Fibroblast of skin of abdomen (primary cell): ENCODE measurements at regions not wholly inside any gene's neighbourhood (a gene's known extent, or its start where the extent isn't known, plus 50 kb on each side); places are given as distances from the start of the nearest gene placed in this dataset.

Experiments used
- DNase-seq: peaks from one replicate; pipeline ENCODE4 v3.0.0-alpha.2; 2013

DNA sequence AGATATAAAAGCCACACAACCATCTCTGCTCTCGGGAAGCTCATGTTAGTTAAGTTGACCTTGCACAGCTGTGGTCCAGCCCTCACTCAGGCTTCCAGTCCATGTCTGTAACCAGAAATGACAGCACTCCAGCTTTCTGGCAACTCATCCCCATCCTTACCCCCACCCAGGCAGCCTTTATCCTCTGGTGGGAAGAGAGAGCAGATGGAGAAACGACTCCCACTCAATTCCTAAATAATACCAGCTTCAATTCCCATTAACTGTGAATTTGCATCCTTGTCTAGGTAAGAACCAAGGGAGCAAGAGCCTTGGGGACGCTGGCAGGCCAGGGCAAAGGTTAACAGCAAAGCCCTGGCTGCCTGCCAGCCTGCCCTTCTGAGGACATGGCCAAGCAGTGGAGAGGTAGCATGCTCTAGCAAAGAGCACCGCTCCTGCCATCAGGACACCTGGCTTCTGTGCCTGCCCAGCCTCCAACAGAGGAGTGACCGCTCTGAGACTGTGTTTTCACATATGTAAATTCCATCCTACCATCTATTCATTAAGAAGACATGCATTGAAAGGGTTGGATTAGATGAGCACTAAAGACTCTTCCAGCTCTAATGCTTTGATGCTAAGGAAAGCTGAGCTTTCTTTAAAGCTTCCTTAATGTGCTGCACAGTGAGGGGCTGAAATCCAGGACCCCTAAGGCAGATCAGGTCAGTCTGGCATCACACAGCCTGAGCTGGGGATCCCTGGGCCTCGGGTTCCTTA, 236.1 kb downstream of the GRIN2B start:
- no peak for DNase-seq

DNA sequence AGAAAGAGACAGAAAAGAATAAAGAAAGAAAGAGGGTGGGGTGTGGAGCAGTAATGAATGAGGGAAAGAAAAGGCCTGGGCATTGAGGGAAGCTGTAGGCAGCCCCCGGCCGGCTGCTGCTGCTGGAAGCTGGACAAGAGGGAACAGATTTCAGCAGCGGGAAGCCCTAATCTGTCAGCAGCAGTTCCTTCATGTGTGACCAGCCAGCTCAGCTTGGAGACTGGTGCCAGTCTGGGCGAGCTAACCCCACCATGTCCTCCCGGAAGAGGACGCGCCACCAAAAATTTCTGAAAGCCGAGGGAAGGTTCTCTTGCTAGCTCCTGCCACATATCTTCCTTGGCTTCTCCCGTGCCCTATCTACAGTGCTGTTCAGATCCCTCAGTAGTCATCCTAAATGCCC, 236.8 kb downstream of the GRIN2B start:
- DNase-seq: no peak

GRCh38 chr12:13740149-13740545, 241.3 kb downstream of the GRIN2B start:
- DNase-seq: peak; percentile 17

GRCh38 chr12:13735734-13736133, 245.7 kb downstream of the GRIN2B start:
- DNase-seq: no peak

DNA sequence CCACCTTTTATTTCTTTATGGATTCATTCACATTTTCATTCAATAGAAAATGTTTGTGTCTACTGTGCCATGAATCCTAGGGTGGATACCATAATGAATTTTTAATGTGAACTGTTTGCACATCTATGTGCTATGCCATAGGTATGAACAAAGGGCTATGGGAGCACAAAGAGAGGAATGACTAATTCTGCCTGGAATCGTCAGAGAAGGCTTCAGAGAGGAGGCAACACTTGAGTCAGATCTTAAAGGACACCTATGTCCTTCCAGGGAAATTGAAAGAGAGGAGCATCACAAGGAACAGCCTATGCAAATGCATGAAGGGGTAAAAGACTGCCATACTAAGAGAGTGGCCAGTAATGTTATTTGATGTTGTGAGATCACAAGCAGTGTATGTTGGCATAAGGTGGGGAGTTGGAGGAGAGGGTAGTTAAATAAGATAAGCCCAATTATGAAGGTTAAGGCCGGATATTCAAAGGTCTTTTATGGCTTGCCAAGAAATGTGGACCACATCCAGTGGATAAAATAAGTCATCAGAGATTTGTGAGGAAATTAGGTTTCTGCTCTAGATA, 246.7 kb downstream of the GRIN2B start:
- no peak for DNase-seq

DNA sequence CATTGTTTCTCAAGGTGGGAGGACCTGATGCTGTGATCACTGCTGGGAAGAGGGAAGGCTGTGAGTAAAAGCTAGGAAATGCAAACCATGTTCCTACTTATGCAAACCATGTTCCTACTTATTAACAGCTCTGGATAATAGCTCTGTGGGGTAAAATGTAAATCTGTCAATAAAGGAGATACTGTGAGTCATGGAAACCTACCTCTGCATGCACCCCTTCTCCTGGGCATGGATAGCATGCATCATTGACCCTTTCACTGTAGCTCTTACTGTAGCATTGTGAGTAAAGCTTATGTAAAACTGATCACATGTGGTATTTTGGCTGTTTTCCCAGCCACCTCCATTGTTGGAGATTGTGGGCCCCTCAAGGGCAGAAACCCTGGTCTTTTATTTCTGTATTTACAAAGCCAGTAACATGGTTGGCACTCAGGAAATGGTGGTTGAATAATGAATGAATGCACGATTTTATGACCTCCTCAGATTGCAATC, 253.7 kb downstream of the GRIN2B start:
- peak; percentile 16 for DNase-seq

- no peak for DNase-seq
These were observed 256.4 kb downstream of the GRIN2B start for GRCh38 chr12:13725049-13725448.

DNA sequence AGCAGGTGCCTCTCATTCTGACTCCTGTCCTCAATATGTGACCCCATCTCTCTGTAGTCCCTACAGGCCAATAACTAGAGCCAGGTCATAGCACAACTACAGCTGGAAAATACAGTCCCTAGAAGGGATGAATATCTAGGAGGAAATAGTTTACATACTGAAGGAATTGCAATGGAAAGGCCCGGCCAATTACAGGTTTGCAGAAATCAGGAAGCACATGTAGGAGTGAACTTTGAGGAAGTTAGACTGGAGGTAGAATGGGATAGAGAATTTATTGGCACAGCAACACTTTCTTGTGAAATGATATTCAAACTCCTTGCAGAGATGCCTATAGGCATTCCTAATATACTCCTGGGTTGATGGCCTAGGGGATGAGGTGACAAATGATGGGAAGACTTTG, 257.3 kb downstream of the GRIN2B start:
- no peak for DNase-seq

DNA sequence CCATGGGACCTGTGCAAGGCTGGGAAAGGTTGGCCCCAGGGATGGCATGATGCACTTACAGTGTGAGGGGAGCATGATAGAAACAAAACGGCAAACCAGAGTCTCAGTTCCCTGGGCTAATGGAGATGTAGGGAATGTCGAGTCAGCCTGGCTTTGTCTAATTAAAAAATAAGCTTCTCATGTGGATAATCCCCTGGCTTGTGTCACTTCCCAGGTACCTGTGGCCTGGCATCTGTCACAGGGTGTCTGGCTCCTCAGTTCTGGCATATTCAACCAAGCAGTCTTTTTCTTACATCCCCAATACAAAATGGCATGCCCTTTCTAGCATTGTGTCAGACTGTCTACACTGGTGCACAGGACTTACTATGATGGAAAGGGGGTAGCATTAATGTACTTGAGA, 261.4 kb downstream of the GRIN2B start:
- DNase-seq: no peak

DNA sequence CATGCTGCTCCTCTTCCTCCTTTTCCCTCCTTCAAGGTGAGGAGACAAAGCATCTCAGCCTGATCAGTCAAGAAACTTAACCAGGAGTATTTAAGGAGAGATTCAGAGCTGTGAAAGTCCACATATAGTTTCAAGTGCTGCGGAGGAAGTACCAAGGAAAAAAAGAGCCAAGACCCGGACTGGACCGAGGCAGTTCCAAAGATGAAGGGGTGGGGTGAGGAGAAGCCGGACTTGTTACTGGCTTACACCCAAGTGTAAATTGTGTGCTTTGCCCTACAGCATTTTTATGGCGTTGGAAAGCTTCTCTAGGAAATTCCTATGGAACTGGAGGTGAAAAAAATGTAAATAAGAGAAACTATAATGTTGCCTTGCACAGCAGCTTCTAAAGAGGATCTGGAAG, 263.1 kb downstream of the GRIN2B start:
- no peak for DNase-seq

DNA sequence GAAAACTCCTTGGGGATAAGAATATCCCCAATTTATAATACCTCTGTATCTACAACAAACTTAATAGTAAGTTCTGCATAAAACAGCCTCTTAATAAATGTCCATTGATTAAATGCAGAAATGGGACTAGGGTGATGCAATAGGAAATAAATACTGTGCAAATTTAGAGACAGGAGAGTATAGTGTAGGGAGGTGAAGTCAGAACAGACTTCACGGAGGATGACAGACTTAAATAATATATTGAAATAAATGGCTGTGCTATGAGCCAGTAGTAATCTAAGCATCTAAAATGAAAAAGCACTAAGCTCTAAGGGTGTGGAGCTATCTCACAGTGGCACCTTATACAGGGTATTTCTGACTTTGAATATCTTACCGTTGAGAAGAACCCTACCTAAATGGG, 265.3 kb downstream of the GRIN2B start:
- DNase-seq: no peak

- no peak for DNase-seq
These were observed 267.6 kb downstream of the GRIN2B start for GRCh38 chr12:13713556-13714410.

GRCh38 chr12:13707829-13708228, 273.6 kb downstream of the GRIN2B start:
- no peak for DNase-seq

- DNase-seq: no peak
These were observed 279.0 kb downstream of the GRIN2B start for GRCh38 chr12:13702381-13702780.

- no peak for DNase-seq
These were observed 279.9 kb downstream of the GRIN2B start for GRCh38 chr12:13701502-13701901.

DNA sequence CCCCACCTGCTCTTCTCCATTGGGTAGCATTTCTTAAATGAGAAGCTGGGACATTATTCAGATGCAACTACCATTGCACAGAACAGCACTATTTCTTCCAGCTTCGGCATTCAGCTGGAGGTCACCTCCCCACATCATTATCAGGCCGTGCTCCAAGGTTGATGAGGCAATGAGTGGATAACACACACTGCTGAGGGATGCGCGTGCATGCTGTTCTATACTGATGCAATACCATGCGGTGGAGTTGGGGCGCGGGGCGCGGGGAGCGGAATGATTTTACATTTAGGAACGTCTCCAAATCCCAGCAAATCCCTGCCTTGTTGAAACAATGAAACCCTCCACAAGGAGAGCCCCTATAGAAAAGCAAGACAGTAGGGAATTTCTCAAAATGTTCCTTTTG, 283.4 kb downstream of the GRIN2B start:
- no peak for DNase-seq

- DNase-seq: no peak
These were observed 285.6 kb downstream of the GRIN2B start for GRCh38 chr12:13695781-13696180.

DNA sequence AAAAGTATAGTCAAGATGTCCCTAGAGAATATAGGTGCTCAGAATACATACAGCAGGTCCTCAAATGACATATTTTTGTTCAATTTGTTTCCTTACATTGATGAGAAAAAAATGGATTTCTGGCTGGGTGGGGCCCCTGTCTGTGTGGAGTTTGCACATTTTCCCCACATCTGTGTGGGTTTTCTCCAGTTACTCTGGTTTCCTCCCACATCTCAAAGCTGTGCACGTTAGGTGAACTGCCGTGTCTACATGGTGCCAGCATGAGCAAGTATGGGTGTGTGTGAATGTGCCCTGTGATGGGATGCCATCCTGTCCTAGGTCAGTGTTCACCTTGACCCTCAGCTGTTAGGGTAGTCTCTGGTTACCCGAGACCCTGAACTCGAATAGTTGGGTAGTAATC, 289.1 kb downstream of the GRIN2B start:
- no peak for DNase-seq

DNA sequence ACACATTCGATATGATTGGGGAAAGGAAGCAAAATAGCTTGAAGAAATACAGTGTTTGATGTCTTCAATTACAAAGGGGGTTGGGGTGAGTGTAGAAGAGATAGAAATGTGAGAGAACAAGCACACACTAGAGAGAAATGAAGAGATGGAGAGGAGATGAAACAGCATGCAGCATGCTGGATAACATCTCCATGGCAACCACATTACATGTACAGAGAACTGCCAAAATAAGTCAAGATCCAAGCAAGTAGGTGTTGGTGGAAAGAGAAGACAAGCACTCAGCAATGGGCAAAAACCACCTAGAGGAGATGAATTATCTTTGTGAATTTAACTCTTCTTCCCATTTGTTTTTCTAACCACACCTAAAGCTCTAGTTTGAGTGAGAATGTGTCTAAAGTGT, 289.8 kb downstream of the GRIN2B start:
- no peak for DNase-seq

- no peak for DNase-seq
These were observed 293.8 kb downstream of the GRIN2B start for GRCh38 chr12:13687633-13688032.

DNA sequence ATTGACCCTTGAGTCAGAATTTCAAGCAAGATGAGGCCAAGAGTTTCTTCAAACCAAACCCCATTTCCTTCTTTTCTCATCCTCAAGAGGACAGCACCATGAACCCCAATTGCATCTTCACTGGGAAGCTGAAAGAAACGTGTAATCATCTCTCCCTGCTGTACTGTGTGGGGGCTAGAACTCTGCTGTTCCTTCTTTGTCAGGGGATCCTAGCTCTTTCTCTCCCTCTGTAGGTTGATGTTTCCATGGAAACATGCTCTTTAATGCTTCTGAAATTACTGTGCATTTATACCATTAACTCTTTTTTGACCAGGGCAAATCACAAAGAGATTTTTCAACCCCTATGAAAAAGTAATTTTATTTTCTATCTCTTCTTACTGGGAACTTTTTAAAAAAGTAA, 295.1 kb downstream of the GRIN2B start:
- DNase-seq: no peak

GRCh38 chr12:13680916-13681315, 300.5 kb downstream of the GRIN2B start:
- no peak for DNase-seq

GRCh38 chr12:13676880-13677279, 304.5 kb downstream of the GRIN2B start:
- DNase-seq: no peak
